Activated T-cell treated with anti-CD3 and anti-CD28 coated beads, Interleukin-2, amount 50 U/mL, for 72 hours (primary cell): ENCODE measurements at regions not wholly inside any gene's neighbourhood (a gene's known extent, or its start where the extent isn't known, plus 50 kb on each side); places are given as distances from the start of the nearest gene placed in this dataset.

Source experiments
- ATAC-seq, 2 donors: fragments of 150-1000 bp; cut with Tn5 transposase; replicated peaks in 1 of 2; 2 replicates each; pipeline ENCODE4 v1.10.0; 2021; ENCODE audit warnings: moderate library complexity in 2 of 2, mild to moderate bottlenecking in 1 of 2
- DNase-seq, 2 donors: peaks; one replicate each; pipeline ENCODE4 v3.0.0; 2021 to 2022; ENCODE audit warnings: mixed read lengths in 1 of 2
- H3K27ac Mint-ChIP-seq: one replicate; pipeline ENCODE4 v1.8.0; 2022; ENCODE audit warnings: mild to moderate bottlenecking, moderate library complexity, mixed read lengths
- H3K27me3 Mint-ChIP-seq: one replicate; pipeline ENCODE4 v1.8.0; 2022; ENCODE audit warnings: low read depth, mixed read lengths
- H3K36me3 Mint-ChIP-seq, 2 donors: one replicate each; pipeline ENCODE4 v1.8.0; 2022; ENCODE audit warnings: mixed read lengths in 2 of 2, mild to moderate bottlenecking in 1 of 2; ENCODE audit not compliant: insufficient read depth in 2 of 2
- H3K4me1 Mint-ChIP-seq: one replicate; pipeline ENCODE4 v1.8.0; 2022; ENCODE audit warnings: low read depth, mixed read lengths
- H3K4me3 Mint-ChIP-seq, 2 donors: one replicate each; pipeline ENCODE4 v1.8.0; 2022; ENCODE audit warnings: mild to moderate bottlenecking in 2 of 2, mixed read lengths in 2 of 2, moderate library complexity in 2 of 2
- H3K9me3 Mint-ChIP-seq, 2 donors: one replicate each; pipeline ENCODE4 v1.8.0; 2022; ENCODE audit warnings: mixed read lengths in 2 of 2

GRCh38 chr4:178937130-178937529 lies 1494.9 kb upstream of the AGA start:
- no peak overlapping the region for H3K27ac Mint-ChIP-seq
- ATAC-seq (no peak), DNase-seq (no peak)
- no peaks in the 10 kb centered on the region for H3K4me1 Mint-ChIP-seq
- no peaks in the 10 kb centered on the region for H3K36me3 Mint-ChIP-seq
- H3K27me3 Mint-ChIP-seq = no peaks in the 10 kb centered on the region
- H3K9me3 Mint-ChIP-seq = peaks cover 4 to 9% of the 10 kb centered on the region in 2 donors
- no peak overlapping the region for H3K4me3 Mint-ChIP-seq

DNA sequence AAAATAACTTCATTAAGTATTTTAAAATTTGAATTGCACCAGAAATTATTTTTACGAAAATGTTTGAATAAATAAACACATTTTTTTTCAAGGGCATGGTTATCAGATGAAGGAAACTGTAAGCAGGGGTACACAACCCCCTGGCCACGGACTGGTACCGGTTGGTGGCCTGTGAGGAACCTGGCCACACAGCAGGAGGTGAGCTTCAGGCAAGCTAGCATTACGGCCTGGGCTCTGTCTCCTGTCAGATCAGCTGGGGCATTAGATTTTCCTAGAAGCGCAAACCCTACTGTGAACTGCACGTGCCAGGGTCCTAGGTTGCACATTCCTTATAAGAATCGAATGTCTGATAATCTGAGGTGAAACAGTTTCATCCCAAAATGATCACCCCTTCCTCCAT lies 1499.7 kb upstream of the AGA start:
- Mint-ChIP-seq H3K4me3 (no peak overlapping the region), H3K36me3 (no peaks in the 10 kb centered on the region), H3K27me3 (no peaks in the 10 kb centered on the region), H3K4me1 (no peaks in the 10 kb centered on the region), H3K9me3 (peaks cover 6 to 13% of the 10 kb centered on the region in 2 donors), H3K27ac (no peak overlapping the region)
- no peak for DNase-seq
- ATAC-seq = no peak

- no peak overlapping the region for H3K27ac Mint-ChIP-seq
- H3K36me3 Mint-ChIP-seq = peaks cover 4 to 9% of the 10 kb centered on the region in 2 donors
- no peaks in the 10 kb centered on the region for H3K27me3 Mint-ChIP-seq
- H3K9me3 Mint-ChIP-seq = peaks cover 3 to 11% of the 10 kb centered on the region in 2 donors
- no peaks in the 10 kb centered on the region for H3K4me1 Mint-ChIP-seq
- DNase-seq (no peak), ATAC-seq (no peak)
- no peak overlapping the region for H3K4me3 Mint-ChIP-seq
Measured at GRCh38 chr4:178953447-178954120, 1511.3 kb upstream of the AGA start.

GRCh38 chr4:178955614-178956013 lies 1513.4 kb upstream of the AGA start:
- H3K9me3 Mint-ChIP-seq = peaks cover 3 to 11% of the 10 kb centered on the region in 2 donors

DNA sequence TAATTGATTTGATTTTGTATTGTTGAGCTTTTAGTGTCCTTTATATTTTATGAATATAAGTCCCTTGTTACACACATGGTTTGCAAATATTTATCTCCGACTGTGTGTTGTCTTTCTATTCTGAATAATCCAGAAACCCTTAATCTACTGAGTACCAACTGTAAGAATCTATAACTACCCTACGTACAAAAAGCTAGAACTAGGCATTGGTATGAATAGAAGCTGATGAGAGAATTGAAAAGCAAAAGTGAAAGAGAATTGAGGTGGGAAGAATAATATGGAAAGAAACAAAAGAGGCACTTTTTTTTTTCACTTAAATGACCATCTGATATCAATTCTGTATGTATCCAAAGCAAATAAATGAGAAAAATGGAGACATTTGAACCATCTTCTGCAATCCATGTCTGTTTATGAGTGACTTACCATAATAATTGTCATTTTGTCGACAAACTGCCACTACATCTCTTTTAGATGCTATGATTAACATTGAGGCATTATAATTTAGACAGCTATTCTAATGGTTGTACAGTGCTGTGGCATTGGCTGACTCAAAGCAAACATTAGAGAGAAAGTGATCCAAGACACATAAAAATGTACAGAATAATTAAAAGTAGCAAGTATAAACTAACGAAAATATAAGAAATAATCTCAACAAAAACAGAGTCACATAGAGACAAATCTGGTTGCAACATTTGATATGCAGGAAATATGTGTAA lies 1516.6 kb upstream of the AGA start:
- Mint-ChIP-seq H3K4me3 (no peak overlapping the region), H3K4me1 (no peaks in the 10 kb centered on the region), H3K27ac (no peak overlapping the region), H3K36me3 (peaks cover 4 to 9% of the 10 kb centered on the region in 2 donors), H3K27me3 (no peaks in the 10 kb centered on the region), H3K9me3 (peaks cover 3 to 9% of the 10 kb centered on the region in 2 donors)
- DNase-seq (no peak), ATAC-seq (no peak)

More at GRCh38 chr4:178955614-178956013, 1513.4 kb upstream of the AGA start:
- Mint-ChIP-seq H3K4me3 (no peak overlapping the region), H3K27me3 (no peaks in the 10 kb centered on the region), H3K4me1 (no peaks in the 10 kb centered on the region), H3K36me3 (peaks cover 4 to 9% of the 10 kb centered on the region in 2 donors), H3K27ac (no peak overlapping the region)
- DNase-seq (no peak), ATAC-seq (no peak)

DNA sequence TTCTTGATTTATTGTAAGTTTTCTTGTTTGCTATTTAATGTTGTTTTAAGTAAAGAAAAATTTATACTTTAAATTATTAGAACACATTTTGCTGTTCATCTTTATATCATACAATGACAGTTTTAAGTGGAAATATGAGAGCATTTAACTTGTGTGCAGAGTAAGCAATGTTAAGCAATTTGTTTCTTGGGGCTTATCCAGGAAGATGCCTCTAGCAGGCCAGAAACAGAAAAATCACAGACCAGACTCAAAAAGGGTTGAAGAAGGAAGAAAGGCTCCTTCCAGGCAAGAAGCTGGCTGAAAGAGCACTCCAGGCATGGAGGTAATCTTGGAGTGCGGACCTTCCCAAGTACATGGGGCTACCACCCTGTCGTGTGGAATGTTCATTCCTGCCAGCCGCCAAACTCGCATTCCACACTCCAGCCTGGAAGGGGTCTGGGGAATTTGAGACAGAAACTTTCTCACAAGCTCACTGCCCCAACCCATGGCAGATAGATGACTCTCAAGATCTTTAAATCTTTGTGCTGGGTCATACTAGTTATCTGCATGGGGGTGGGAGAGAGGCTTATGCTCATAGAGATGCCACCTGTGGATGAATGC lies 1521.3 kb upstream of the AGA start:
- Mint-ChIP-seq H3K4me3 (no peak overlapping the region), H3K4me1 (no peaks in the 10 kb centered on the region), H3K27ac (no peak overlapping the region), H3K36me3 (no peaks in the 10 kb centered on the region), H3K27me3 (no peaks in the 10 kb centered on the region), H3K9me3 (peaks cover 6 to 7% of the 10 kb centered on the region in 2 donors)
- DNase-seq (no peak), ATAC-seq (no peak)

- H3K9me3 Mint-ChIP-seq = peaks cover 10% of the 10 kb centered on the region in 2 donors
- no peaks in the 10 kb centered on the region for H3K27me3 Mint-ChIP-seq
- ATAC-seq = no peak
- no peak for DNase-seq
- no peak overlapping the region for H3K27ac Mint-ChIP-seq
- H3K4me3 Mint-ChIP-seq = no peak overlapping the region
- no peaks in the 10 kb centered on the region for H3K36me3 Mint-ChIP-seq
- no peaks in the 10 kb centered on the region for H3K4me1 Mint-ChIP-seq
Measured at GRCh38 chr4:178966644-178967043, 1524.4 kb upstream of the AGA start.

DNA sequence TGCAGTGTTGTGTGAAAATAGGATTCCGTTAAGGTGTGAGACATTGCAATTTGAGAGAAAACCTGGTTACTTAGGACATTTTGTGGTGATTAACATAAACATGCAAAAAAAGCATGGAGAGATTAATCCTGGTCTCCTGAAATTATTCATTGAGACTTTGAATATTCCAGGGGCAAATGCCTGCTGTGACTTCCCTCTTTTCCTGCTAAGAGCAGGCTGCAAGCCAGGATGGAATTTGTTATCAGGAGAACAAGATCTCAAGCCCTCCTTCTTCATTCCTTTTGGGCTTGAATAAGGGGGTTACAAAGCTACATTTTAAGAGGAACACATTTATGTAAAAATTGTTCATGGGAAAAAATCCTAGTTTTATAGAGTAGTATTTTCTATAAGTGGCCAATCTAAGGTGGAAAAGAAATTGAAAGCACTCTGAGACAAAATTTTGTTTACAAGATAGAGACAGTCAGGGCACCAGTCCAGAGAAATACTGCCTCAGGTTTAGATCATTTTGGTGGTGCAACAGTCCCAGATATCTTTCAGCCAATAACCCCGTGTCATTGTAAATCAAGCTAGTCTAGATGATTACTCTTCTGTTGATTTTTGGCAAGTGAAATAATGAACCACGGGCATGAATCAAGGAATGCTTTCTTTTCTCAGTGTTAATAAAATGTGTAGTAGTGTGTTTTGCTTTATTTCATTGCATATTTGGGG lies 1528.3 kb upstream of the AGA start:
- Mint-ChIP-seq H3K27ac (no peak overlapping the region), H3K4me1 (no peaks in the 10 kb centered on the region), H3K27me3 (no peaks in the 10 kb centered on the region), H3K9me3 (peaks cover 10 to 12% of the 10 kb centered on the region in 2 donors), H3K4me3 (no peak overlapping the region), H3K36me3 (no peaks in the 10 kb centered on the region)
- ATAC-seq = no peak
- no peak for DNase-seq

DNA sequence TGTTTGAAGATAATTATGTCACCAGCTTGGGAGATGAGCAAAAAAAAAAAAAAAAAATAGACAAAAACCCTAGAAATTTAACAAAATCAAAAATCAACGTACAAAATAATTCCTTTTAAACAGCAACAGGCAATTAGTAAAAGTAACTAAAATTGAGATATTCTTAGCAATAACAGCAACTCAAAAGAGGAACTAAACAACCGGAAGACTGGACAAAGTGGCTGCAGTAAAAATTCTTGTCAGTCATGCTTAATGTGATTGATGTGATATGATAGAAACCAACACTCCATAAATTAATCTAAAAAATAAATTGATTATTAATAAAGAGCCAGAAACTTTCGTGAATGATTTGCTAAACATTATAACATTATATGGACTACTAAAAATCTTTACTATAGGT lies 1534.6 kb upstream of the AGA start:
- ATAC-seq (no peak), DNase-seq (no peak)
- H3K36me3 Mint-ChIP-seq = no peaks in the 10 kb centered on the region
- H3K4me1 Mint-ChIP-seq = no peaks in the 10 kb centered on the region
- H3K27me3 Mint-ChIP-seq = no peaks in the 10 kb centered on the region
- H3K27ac Mint-ChIP-seq = no peak overlapping the region
- no peak overlapping the region for H3K4me3 Mint-ChIP-seq
- peaks cover 2 to 8% of the 10 kb centered on the region in 2 donors for H3K9me3 Mint-ChIP-seq

DNA sequence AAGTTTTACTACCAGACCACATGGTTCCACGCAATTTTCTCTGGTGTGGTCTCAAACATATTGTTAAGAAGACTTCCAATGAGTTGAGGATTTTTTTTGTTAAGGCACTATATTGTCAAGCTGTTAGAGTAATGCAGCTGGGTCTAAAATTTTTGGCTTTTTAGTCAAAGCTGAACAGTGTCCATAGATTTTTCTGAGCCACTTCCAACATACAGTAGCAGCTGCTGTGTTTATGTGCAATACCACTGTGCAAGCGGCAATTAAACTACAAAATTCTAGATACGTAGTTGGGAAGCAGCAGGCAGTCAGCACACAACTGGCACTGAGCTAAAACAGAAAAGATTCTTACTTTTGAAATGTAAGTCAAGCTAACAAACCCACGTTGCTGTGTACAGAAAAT lies 1551.1 kb upstream of the AGA start:
- Mint-ChIP-seq H3K4me1 (no peaks in the 10 kb centered on the region), H3K27me3 (no peaks in the 10 kb centered on the region), H3K36me3 (no peaks in the 10 kb centered on the region), H3K9me3 (peaks cover 5 to 10% of the 10 kb centered on the region in 2 donors), H3K27ac (no peak overlapping the region), H3K4me3 (no peak overlapping the region)
- no peak for DNase-seq
- no peak for ATAC-seq

DNA sequence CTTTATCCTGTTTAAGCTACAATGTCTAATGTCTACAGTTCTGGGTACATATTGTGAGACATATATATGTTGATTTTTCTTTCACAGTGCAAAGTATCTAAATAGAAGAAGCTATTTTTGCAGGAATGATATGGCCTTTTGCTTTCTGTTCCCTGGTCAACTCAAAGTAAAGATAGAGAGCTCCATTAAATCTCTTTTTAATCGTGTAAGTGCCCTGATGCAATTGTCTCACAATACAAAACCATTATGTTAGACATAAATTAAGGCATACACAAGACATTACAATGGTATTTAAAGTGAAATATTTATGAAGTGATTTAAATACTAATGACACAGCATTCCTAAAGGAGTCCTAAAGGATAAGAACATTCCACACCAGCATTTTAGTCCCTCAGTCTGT lies 1559.7 kb upstream of the AGA start:
- DNase-seq = no peak
- Mint-ChIP-seq H3K27ac (peak overlapping the region; percentile 42), H3K36me3 (no peaks in the 10 kb centered on the region), H3K4me1 (no peaks in the 10 kb centered on the region), H3K9me3 (peaks cover 3 to 4% of the 10 kb centered on the region in 2 donors), H3K4me3 (no peak overlapping the region), H3K27me3 (no peaks in the 10 kb centered on the region)
- ATAC-seq = no peak

DNA sequence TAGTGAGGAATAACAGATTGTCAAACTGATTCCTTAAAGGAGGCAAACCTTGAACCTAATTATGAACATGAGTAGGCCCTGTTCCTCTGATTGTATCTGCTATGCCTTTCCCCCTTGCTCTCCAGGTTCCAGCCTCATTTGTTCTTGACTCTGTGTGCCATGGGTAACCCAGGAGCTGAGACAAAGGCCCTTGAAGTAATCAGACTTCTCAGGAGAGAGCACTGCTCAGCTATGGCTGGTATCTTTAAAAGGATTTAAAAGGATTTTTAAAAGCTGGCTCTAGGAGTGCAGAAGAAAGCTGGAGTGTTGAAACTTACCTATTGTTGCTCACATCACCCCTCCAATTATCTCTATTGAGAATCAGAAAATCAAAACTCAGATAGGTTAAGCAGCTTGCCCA lies 1565.5 kb upstream of the AGA start:
- DNase-seq (no peak), ATAC-seq (no peak)
- Mint-ChIP-seq H3K27ac (no peak overlapping the region), H3K4me1 (no peaks in the 10 kb centered on the region), H3K9me3 (peaks cover 6% of the 10 kb centered on the region in 2 donors), H3K4me3 (no peak overlapping the region), H3K36me3 (no peaks in the 10 kb centered on the region), H3K27me3 (no peaks in the 10 kb centered on the region)

DNA sequence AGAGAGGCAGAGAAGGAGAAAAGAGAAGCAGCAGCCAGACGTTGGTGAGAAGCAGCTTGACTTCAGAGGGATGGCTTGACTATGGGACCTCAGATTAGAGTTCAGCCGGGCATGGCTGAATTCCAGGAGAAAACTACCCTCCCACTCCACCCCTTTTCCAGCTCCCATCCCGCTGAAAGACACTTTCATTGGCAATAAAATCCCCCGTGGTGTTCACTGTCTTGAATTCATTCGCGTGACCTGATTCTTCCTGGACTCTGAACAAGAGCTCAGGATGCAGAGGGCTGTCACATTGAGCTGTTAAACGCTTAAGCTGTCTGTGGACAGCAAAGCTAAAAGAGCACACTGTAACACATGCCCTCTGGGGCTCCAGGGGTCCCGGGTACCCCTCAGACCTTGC lies 1575.3 kb upstream of the AGA start:
- ATAC-seq (no peak), DNase-seq (no peak)
- no peaks in the 10 kb centered on the region for H3K27me3 Mint-ChIP-seq
- no peaks in the 10 kb centered on the region for H3K36me3 Mint-ChIP-seq
- no peaks in the 10 kb centered on the region for H3K4me1 Mint-ChIP-seq
- H3K4me3 Mint-ChIP-seq = no peak overlapping the region
- H3K9me3 Mint-ChIP-seq = peaks cover 5 to 12% of the 10 kb centered on the region in 2 donors
- no peak overlapping the region for H3K27ac Mint-ChIP-seq
